ENCODE measurements at regions not wholly inside any gene's neighbourhood (a gene's known extent, or its start where the extent isn't known, plus 50 kb on each side); places are given as distances from the start of the nearest gene placed in this dataset.
A peak's percentile ranks its signal among the peaks of the same experiment; 100 is the strongest.
"Not testable (repeated sequence)": the region's sequence is repeated elsewhere in the genome, so short reads cannot be mapped to it uniquely, and the experiment has no call there.

- peak; percentile 41 for DNase-seq
These were observed 1496.5 kb downstream of the FAM181B start for GRCh38 chr11:81237139-81237538.

GRCh38 chr11:81227409-81227808, 1506.3 kb downstream of the FAM181B start:
- DNase-seq: not testable (repeated sequence)

- DNase-seq: no peak
These were observed 1509.3 kb downstream of the FAM181B start for GRCh38 chr11:81224396-81224795.

GRCh38 chr11:81222491-81222890, 1511.2 kb downstream of the FAM181B start:
- no peak for DNase-seq

GRCh38 chr11:81220146-81220895, 1513.3 kb downstream of the FAM181B start:
- no peak for DNase-seq

GRCh38 chr11:81219661-81220060, 1514.0 kb downstream of the FAM181B start:
- DNase-seq: no peak

- DNase-seq: no peak
These were observed 1515.2 kb downstream of the FAM181B start for GRCh38 chr11:81218440-81218839.

GRCh38 chr11:81211050-81211449, 1522.6 kb downstream of the FAM181B start:
- DNase-seq: no peak

- no peak for DNase-seq
These were observed 1526.1 kb downstream of the FAM181B start for GRCh38 chr11:81207421-81208054.

GRCh38 chr11:81203876-81204275, 1529.8 kb downstream of the FAM181B start:
- DNase-seq: no peak

GRCh38 chr11:81197396-81197795, 1536.3 kb downstream of the FAM181B start:
- DNase-seq: no peak

- DNase-seq: no peak
These were observed 1541.1 kb downstream of the FAM181B start for GRCh38 chr11:81192516-81192915.

GRCh38 chr11:81190546-81190945, 1543.1 kb downstream of the FAM181B start:
- no peak for DNase-seq

GRCh38 chr11:81187033-81187432, 1546.6 kb downstream of the FAM181B start:
- DNase-seq: not testable (repeated sequence)

GRCh38 chr11:81174646-81175330, 1558.9 kb downstream of the FAM181B start:
- DNase-seq: no peak

- DNase-seq: no peak
These were observed 1568.5 kb downstream of the FAM181B start for GRCh38 chr11:81165164-81165563.

GRCh38 chr11:81159900-81160299, 1573.8 kb downstream of the FAM181B start:
- no peak for DNase-seq

- DNase-seq: no peak
These were observed 1598.1 kb downstream of the FAM181B start for GRCh38 chr11:81135570-81135969.

GRCh38 chr11:81129618-81130017, 1604.0 kb downstream of the FAM181B start:
- no peak for DNase-seq

- no peak for DNase-seq
These were observed 1620.9 kb downstream of the FAM181B start for GRCh38 chr11:81112718-81113117.

GRCh38 chr11:81104051-81104450, 1629.6 kb downstream of the FAM181B start:
- no peak for DNase-seq

GRCh38 chr11:81098471-81098870, 1635.2 kb downstream of the FAM181B start:
- DNase-seq: no peak

- DNase-seq: no peak
These were observed 1641.1 kb downstream of the FAM181B start for GRCh38 chr11:81092522-81092921.

GRCh38 chr11:81089242-81089641, 1644.4 kb downstream of the FAM181B start:
- DNase-seq: no peak

Data from NCI-H2171 treated with DMSO at 0.1 percent for 48 hours (cell line).